DMS79 treated with DMSO at 0.1 percent for 48 hours (cell line): ENCODE measurements at regions not wholly inside any gene's neighbourhood (a gene's known extent, or its start where the extent isn't known, plus 50 kb on each side); places are given as distances from the start of the nearest gene placed in this dataset.
"Not testable (repeated sequence)": the region's sequence is repeated elsewhere in the genome, so short reads cannot be mapped to it uniquely, and the experiment has no call there.

Experiments used
- DNase-seq: peaks from one replicate; lab custom pipeline; 2025; lab: John Stamatoyannopoulos, UW

- DNase-seq, result no peak
Measured at GRCh38 chr2:239818531-239819011, 206.6 kb downstream of the NDUFA10 start.

GRCh38 chr2:239818086-239818485 is 207.1 kb downstream of the NDUFA10 start:
- DNase-seq, result no peak

- not testable (repeated sequence) for DNase-seq
Measured at GRCh38 chr2:239817468-239818031, 207.6 kb downstream of the NDUFA10 start.

- DNase-seq, result no peak
Measured at GRCh38 chr2:239816576-239817467, 208.3 kb downstream of the NDUFA10 start.

- DNase-seq, result peak; percentile 31
Measured at GRCh38 chr2:239815671-239816070, 209.5 kb downstream of the NDUFA10 start.

GRCh38 chr2:239814861-239815601 is 210.1 kb downstream of the NDUFA10 start:
- DNase-seq, result peak; percentile 52

GRCh38 chr2:239814116-239814860 is 210.9 kb downstream of the NDUFA10 start:
- DNase-seq, result peak; percentile 71

- DNase-seq, result peak; percentile 54
Measured at GRCh38 chr2:239813261-239814115, 211.7 kb downstream of the NDUFA10 start.

- no peak for DNase-seq
Measured at GRCh38 chr2:239811806-239812560, 213.2 kb downstream of the NDUFA10 start.

GRCh38 chr2:239811111-239811781 is 213.9 kb downstream of the NDUFA10 start:
- DNase-seq, result no peak

GRCh38 chr2:239809391-239809790 is 215.8 kb downstream of the NDUFA10 start:
- no peak for DNase-seq

GRCh38 chr2:239807568-239807967 is 217.6 kb downstream of the NDUFA10 start:
- no peak for DNase-seq

GRCh38 chr2:239806758-239807434 is 218.2 kb downstream of the NDUFA10 start:
- no peak for DNase-seq

GRCh38 chr2:239806276-239806675 is 218.9 kb downstream of the NDUFA10 start:
- no peak for DNase-seq

- no peak for DNase-seq
Measured at GRCh38 chr2:239805414-239805813, 219.7 kb downstream of the NDUFA10 start.

- no peak for DNase-seq
Measured at GRCh38 chr2:239805043-239805329, 220.2 kb downstream of the NDUFA10 start.

- DNase-seq, result no peak
Measured at GRCh38 chr2:239804161-239805042, 220.7 kb downstream of the NDUFA10 start.

GRCh38 chr2:239803766-239804115 is 221.4 kb downstream of the NDUFA10 start:
- DNase-seq, result peak; percentile 28
